NT2/D1 (cell line): ENCODE measurements at regions not wholly inside any gene's neighbourhood (a gene's known extent, or its start where the extent isn't known, plus 50 kb on each side); places are given as distances from the start of the nearest gene placed in this dataset.

Source experiments
- SUZ12 ChIP-seq: IDR thresholded peaks from 2 replicates; pipeline ENCODE4 v1.6.1; 2011; ENCODE audit not compliant: insufficient read length, insufficient read depth; ENCODE audit errors: extremely low read depth
- YY1 ChIP-seq: IDR thresholded peaks from 2 replicates; pipeline ENCODE4 v1.6.1; 2011; ENCODE audit not compliant: insufficient read length, insufficient read depth
- ZNF274 ChIP-seq: IDR thresholded peaks from 2 replicates; pipeline ENCODE4 v1.6.1; 2011; ENCODE audit warnings: mild to moderate bottlenecking, low read depth, low read length

GRCh38 chr4:59571805-59572430 lies 1628.2 kb upstream of the ADGRL3 start:
- TF ChIP-seq ZNF274 (no peak), YY1 (no peak), SUZ12 (no peak)
